GM12892 (cell line): ENCODE measurements at regions not wholly inside any gene's neighbourhood (a gene's known extent, or its start where the extent isn't known, plus 50 kb on each side); places are given as distances from the start of the nearest gene placed in this dataset.
"Not testable (repeated sequence)": the region's sequence is repeated elsewhere in the genome, so short reads cannot be mapped to it uniquely, and the experiment has no call there.

ENCODE experiments used
- POLR2AphosphoS5 ChIP-seq: IDR thresholded peaks from 2 replicates; pipeline ENCODE4 v1.6.1; 2011; ENCODE audit warnings: low read depth, low read length, control low read depth
- TAF1 ChIP-seq: IDR thresholded peaks from 2 replicates; pipeline ENCODE4 v1.6.1; 2011; ENCODE audit warnings: low read depth, mild to moderate bottlenecking, control low read depth, low read length, borderline replicate concordance

DNA sequence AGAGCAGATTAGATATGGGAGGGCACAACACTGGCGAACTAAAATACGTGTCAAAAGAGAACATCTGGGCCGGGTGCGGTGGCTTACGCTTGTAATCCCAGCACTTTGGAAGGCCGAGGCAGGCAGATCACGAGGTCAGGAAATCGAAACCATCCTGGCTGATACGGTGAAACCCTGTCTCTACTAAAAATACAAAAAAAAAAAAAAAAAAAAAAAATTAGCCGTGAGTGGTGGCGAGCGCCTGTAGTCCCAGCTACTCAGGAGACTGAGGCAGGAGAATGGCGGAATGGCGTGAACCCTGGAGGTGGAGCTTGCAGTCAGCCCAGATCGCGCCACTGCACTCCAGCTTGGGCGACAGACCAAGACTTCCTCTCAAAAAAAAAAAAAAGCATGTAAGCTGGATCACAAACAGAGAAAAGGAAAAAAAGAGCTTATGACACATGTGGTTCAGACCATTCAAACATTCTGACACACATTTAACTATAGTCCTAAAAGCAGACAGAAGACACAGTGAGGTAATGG, 1716.9 kb downstream of the SI start:
- not testable (repeated sequence) for TF ChIP-seq POLR2AphosphoS5, TAF1
